ENCODE measurements at regions not wholly inside any gene's neighbourhood (a gene's known extent, or its start where the extent isn't known, plus 50 kb on each side); places are given as distances from the start of the nearest gene placed in this dataset.

- TF ChIP-seq, protein P1, sequence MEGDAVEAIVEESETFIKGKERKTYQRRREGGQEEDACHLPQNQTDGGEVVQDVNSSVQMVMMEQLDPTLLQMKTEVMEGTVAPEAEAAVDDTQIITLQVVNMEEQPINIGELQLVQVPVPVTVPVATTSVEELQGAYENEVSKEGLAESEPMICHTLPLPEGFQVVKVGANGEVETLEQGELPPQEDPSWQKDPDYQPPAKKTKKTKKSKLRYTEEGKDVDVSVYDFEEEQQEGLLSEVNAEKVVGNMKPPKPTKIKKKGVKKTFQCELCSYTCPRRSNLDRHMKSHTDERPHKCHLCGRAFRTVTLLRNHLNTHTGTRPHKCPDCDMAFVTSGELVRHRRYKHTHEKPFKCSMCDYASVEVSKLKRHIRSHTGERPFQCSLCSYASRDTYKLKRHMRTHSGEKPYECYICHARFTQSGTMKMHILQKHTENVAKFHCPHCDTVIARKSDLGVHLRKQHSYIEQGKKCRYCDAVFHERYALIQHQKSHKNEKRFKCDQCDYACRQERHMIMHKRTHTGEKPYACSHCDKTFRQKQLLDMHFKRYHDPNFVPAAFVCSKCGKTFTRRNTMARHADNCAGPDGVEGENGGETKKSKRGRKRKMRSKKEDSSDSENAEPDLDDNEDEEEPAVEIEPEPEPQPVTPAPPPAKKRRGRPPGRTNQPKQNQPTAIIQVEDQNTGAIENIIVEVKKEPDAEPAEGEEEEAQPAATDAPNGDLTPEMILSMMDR (conservative IDR thresholded peaks at IDR 0.05), result no peak
- TF ChIP-seq EZH2 (IDR thresholded peaks at IDR 0.05; ENCODE audit: low read depth), result no peak
Observed at GRCh38 chr11:10627816-10628215, 59.4 kb upstream of the LYVE1 start.

Data from PC-9 (cell line).